ENCODE measurements at regions not wholly inside any gene's neighbourhood (a gene's known extent, or its start where the extent isn't known, plus 50 kb on each side); places are given as distances from the start of the nearest gene placed in this dataset.

DNA sequence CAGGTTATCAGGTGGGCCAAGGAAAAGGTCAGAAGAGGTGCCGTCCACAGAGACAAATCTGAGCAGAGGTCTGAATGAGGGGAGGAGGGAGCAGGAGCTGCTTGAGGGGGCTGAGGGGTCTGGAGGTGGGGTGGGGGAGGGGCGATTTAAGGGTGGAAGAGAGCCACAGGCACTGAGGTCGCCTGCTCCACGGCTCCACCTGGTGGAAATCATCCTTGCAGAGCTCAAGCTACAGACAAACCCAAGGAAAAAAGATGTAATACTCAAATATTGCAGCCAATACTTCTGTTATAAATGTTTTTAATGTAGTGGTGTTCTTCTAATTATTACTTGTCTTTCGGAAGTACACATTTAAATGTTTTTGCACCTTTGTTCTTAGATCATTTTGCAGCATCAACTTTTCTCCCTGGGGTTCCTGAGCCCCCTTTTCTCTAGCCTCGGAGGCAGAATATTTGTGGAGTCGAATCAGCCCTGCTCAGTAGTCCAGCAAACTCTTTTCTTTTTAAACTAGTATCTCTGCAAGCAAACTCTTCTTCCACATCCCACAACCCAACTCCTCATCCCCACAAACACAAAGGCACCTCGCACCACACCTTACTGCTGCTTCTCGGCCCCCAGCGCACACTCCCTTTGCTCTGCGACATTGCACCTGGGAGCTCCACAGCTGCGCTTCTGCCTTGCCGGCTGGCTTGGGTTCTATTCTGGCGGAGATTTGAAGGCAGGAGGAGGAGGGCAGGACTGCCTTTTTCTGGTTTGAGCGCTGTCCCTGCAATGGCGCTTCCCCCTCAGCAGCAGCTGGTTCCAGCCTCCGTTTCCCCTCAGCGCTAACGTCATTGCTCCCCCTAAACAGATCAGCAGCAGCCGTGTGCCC, 51.0 kb upstream of the TFAP2A start:
- Mint-ChIP-seq H3K9me3 (no peaks in the 10 kb centered on the region), H3K36me3 (no peaks in the 10 kb centered on the region), H3K4me3 (no peak overlapping the region), H3K4me1 (ENCODE audit: unreplicated experiment) (no peaks in the 10 kb centered on the region), H3K27ac (no peak overlapping the region), H3K27me3 (peaks cover 10% of the 10 kb centered on the region)
- no peak for DNase-seq (ENCODE audit: extremely low spot score, unreplicated experiment)
- peak; percentile 75 for TF ChIP-seq CTCF (conservative IDR thresholded peaks at IDR 0.05)
